Immature natural killer cell (primary cell): ENCODE measurements at regions not wholly inside any gene's neighbourhood (a gene's known extent, or its start where the extent isn't known, plus 50 kb on each side); places are given as distances from the start of the nearest gene placed in this dataset.
"Not testable (repeated sequence)": the region's sequence is repeated elsewhere in the genome, so short reads cannot be mapped to it uniquely, and the experiment has no call there.

Experiments
- DNase-seq, 3 donors: peaks; one replicate each; pipeline ENCODE4 v3.0.0; 2022; ENCODE audit warnings: mixed read lengths in 1 of 3
- H3K27ac Mint-ChIP-seq, 6 donors: one replicate each; pipeline ENCODE4 v1.8.0; 2020; ENCODE audit warnings: mixed read lengths in 6 of 6, mild to moderate bottlenecking in 5 of 6, inconsistent platforms in 4 of 6, moderate library complexity in 3 of 6
- H3K27me3 Mint-ChIP-seq, 3 donors: one replicate each; pipeline ENCODE4 v1.8.0; 2020 to 2021; ENCODE audit warnings: low read depth in 3 of 3, mild to moderate bottlenecking in 3 of 3, mixed read lengths in 3 of 3, moderate library complexity in 3 of 3, inconsistent platforms in 1 of 3
- H3K36me3 Mint-ChIP-seq, 3 donors: one replicate each; pipeline ENCODE4 v1.8.0; 2020; ENCODE audit warnings: mixed read lengths in 3 of 3, inconsistent platforms in 2 of 3, mild to moderate bottlenecking in 2 of 3
- H3K4me1 Mint-ChIP-seq, 2 donors: one replicate each; pipeline ENCODE4 v1.8.0; 2020; ENCODE audit warnings: inconsistent platforms in 2 of 2, mild to moderate bottlenecking in 2 of 2, mixed read lengths in 2 of 2, moderate library complexity in 1 of 2
- H3K4me3 Mint-ChIP-seq, 5 donors: one replicate each; pipeline ENCODE4 v1.8.0; 2020; ENCODE audit warnings: mild to moderate bottlenecking in 5 of 5, mixed read lengths in 5 of 5, inconsistent platforms in 3 of 5, moderate library complexity in 3 of 5
- H3K9me3 Mint-ChIP-seq, 6 donors: one replicate each; pipeline ENCODE4 v1.8.0; 2020; ENCODE audit warnings: mild to moderate bottlenecking in 6 of 6, mixed read lengths in 6 of 6, inconsistent platforms in 4 of 6, moderate library complexity in 3 of 6

DNA sequence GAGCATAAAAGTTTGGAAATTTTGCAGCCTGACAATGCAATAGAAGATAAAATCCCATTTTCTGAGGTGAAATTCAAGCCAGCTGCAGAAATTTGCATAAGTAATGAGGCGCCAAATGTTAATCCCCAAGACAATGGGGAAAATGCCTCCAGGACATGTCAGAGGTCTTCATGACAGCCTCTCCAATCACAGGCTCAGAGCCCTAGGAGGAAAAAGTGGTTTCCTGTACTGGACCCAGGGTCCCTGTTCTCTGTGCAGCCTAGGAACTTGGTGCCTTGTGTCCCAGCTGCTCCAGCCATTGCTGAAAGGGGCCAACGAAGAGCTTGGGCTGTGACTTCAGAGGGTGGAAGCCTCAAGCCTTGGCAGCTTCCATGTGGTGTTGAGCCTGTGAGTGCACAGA lies 1218.1 kb downstream of the GALC start:
- H3K27ac Mint-ChIP-seq = no peak overlapping the region
- peaks cover 0 to 5% (median 0%) of the 10 kb centered on the region in 3 donors for H3K27me3 Mint-ChIP-seq
- no peaks in the 10 kb centered on the region for H3K4me1 Mint-ChIP-seq
- no peak for DNase-seq
- no peak overlapping the region for H3K4me3 Mint-ChIP-seq
- peaks cover 5 to 45% (median 8%) of the 10 kb centered on the region in 6 donors for H3K9me3 Mint-ChIP-seq
- H3K36me3 Mint-ChIP-seq = peaks cover 0 to 3% (median 0%) of the 10 kb centered on the region in 3 donors

DNA sequence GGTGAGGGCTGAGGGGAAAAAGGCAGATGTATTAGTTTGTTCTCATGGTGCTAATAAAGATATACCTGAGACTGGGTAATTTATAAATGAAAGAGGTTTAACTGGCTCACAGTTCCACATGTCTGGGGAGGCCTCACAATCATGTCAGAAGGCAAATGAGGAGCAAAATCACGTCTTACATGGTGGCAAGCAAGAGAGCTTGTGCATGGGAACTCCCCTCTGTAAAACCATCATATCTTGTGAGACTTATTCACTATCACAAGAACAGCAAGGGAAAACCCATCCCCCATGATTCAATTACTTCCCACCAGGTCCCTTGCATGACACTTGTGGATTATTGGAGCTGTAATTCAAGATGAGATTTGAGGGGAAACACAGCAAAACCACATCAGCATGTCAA lies 1220.9 kb downstream of the GALC start:
- peaks cover 0 to 5% (median 0%) of the 10 kb centered on the region in 3 donors for H3K27me3 Mint-ChIP-seq
- no peak overlapping the region for H3K27ac Mint-ChIP-seq
- DNase-seq = no peak

DNA sequence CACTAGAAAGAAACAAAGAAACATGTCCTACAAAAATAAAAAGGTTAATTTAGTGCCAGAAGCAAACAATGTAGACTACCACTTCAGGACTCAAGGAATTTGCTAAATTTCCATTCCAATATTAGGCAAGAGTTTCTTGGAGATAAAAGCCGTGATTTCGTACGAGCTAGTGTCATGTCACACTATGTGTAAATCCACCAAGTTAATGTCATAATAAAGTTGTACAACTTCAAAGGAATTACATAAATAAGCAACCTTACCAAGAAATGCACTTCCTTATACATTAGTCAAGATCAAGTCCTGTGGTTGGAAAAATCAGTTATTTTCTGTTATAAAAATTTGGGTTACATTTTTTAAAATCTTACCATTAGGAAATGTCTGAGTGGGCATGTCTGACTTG lies 1222.8 kb downstream of the GALC start:
- no peak for DNase-seq

More for the DNA sequence above, 1220.9 kb downstream of the GALC start:
- H3K4me1 Mint-ChIP-seq = no peaks in the 10 kb centered on the region
- H3K36me3 Mint-ChIP-seq = peaks cover 0 to 3% (median 0%) of the 10 kb centered on the region in 3 donors
- no peak overlapping the region for H3K4me3 Mint-ChIP-seq
- H3K9me3 Mint-ChIP-seq = peaks cover 4 to 36% (median 7%) of the 10 kb centered on the region in 6 donors

DNA sequence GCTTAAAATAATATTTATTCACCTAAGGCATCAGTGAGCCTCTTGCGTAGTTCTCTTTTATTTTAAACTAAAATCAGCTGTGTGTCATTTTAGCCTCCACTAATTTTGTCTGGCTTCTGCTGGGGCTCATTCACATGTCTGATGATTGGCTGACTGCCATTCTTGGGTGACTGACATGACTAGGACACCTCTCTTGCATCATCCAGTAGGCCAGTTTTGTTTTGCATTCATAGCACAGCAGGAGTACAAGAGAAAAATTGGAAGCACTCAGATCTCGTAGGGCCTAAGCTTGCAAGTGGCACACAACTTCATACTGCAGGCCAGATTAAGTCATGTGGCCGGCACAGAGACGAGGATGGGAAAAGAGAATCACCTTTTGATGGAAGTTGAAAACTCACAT lies 1226.5 kb downstream of the GALC start:
- DNase-seq = no peak
- Mint-ChIP-seq H3K27me3 (peaks cover 0 to 3% (median 0%) of the 10 kb centered on the region in 3 donors), H3K4me1 (no peaks in the 10 kb centered on the region), H3K9me3 (peaks cover 4 to 30% (median 9%) of the 10 kb centered on the region in 6 donors), H3K36me3 (no peaks in the 10 kb centered on the region), H3K27ac (no peak overlapping the region), H3K4me3 (no peak overlapping the region)

More for the DNA sequence above, 1222.8 kb downstream of the GALC start:
- no peaks in the 10 kb centered on the region for H3K36me3 Mint-ChIP-seq
- H3K4me1 Mint-ChIP-seq = no peaks in the 10 kb centered on the region
- peaks cover 0 to 3% (median 0%) of the 10 kb centered on the region in 3 donors for H3K27me3 Mint-ChIP-seq
- H3K9me3 Mint-ChIP-seq = peaks cover 4 to 34% (median 13%) of the 10 kb centered on the region in 6 donors
- H3K27ac Mint-ChIP-seq = no peak overlapping the region
- no peak overlapping the region for H3K4me3 Mint-ChIP-seq

DNA sequence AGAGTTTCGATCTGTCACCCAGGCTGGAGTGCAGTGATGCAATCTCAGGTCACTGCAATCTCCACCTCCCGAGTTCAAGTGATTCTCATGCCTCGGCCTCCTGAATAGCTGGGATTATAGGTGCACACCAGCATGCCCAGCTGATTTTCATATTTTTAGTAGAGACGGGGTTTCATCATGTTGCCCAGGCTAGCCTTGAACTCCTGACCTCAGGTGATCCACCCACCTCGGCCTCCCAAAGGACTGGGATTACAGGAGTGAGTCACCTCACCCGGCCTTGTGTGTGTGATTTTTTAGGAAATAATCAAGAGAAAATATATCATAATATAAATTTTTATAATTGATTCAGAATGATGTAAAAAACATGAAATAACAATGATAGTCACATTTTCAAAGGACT lies 1231.4 kb downstream of the GALC start:
- Mint-ChIP-seq H3K4me1 (no peaks in the 10 kb centered on the region), H3K4me3 (no peak overlapping the region), H3K27ac (no peak overlapping the region), H3K27me3 (peaks cover 0 to 3% (median 2%) of the 10 kb centered on the region in 3 donors), H3K9me3 (peaks cover 5 to 36% (median 8%) of the 10 kb centered on the region in 6 donors), H3K36me3 (no peaks in the 10 kb centered on the region)
- DNase-seq = no peak

DNA sequence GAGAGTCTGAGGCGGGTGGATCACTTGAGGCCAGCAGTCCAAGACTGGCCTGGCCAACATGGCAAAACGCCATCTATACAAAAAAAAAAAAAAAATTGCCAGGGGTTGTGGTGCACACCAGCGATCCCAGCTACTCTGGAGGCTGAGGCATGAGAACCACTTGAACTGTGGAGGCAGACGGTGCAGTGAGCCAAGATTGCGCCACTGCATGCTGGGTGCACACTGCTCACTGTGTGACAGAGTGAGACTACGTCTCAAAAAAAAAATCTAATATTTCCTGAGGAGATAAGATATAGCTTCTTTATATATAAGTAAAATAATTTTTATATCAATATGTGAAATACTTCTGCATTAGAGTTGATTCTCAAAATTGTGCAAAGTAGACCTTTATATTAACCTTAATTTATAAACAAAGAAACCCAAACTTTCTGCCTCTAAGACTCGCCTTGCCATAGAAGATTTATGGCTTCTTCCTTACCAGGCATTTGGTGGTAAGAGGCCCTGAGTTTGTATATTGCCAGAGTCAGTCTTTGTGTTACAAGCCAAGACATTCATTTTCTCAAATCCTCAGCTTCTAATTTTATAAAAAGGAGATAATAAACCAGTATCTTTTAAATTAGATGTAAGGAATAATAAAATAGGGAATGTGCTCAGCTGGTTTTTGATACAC lies 1226.7 kb downstream of the FLRT2 start:
- Mint-ChIP-seq H3K27me3 (peaks cover 0 to 2% (median 2%) of the 10 kb centered on the region in 3 donors), H3K36me3 (peaks cover 0 to 4% (median 0%) of the 10 kb centered on the region in 3 donors), H3K27ac (no peak overlapping the region), H3K9me3 (peaks cover 15 to 38% (median 20%) of the 10 kb centered on the region in 6 donors), H3K4me3 (no peak overlapping the region), H3K4me1 (no peaks in the 10 kb centered on the region)
- DNase-seq = no peak

DNA sequence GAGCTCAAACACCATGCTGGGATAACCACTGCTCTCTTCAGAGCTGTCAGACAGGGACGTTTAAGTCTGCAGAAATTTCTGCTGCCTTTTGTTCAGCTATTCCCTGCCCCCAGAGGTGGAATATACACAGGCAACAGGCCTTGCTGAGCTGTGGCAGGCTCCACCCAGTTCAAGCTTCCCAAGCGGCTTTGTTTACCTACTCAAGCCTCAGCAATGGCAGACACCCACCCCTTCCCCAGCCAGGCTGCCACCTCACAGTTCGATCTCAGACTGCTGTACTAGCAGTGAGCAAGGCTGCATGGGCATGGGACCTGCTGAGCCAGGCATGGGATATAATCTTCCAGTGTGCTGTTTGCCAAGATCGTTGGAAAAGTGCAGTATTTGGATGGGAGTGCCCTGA lies 1220.5 kb downstream of the FLRT2 start:
- peaks cover 30 to 59% (median 37%) of the 10 kb centered on the region in 6 donors for H3K9me3 Mint-ChIP-seq
- not testable (repeated sequence) for H3K4me3 Mint-ChIP-seq, H3K27ac Mint-ChIP-seq, H3K36me3 Mint-ChIP-seq, H3K4me1 Mint-ChIP-seq, DNase-seq, H3K27me3 Mint-ChIP-seq

DNA sequence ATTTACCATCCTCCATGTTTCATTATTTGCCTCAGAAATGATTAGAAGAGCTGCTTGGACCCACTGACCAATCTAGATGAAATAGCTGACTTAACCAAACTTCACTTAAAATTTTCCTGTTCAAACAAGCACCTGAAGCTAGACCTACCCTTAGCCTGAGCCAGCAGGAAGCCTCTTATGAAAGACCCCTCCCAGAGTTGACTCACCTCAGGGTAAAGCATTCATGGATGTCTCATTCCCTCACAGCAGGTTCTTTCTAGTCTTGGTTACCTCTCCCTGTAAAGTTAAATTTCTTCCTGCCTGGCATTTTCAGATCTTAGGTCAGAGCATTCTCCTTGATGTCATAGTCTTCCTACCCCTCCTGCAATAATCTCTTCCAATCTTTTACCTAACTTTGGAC lies 1209.8 kb downstream of the FLRT2 start:
- H3K36me3 Mint-ChIP-seq = no peaks in the 10 kb centered on the region
- H3K27me3 Mint-ChIP-seq = no peaks in the 10 kb centered on the region
- no peak overlapping the region for H3K27ac Mint-ChIP-seq
- no peaks in the 10 kb centered on the region for H3K4me1 Mint-ChIP-seq
- no peak overlapping the region for H3K4me3 Mint-ChIP-seq
- peaks cover 0 to 21% (median 2%) of the 10 kb centered on the region in 6 donors for H3K9me3 Mint-ChIP-seq
- no peak for DNase-seq

DNA sequence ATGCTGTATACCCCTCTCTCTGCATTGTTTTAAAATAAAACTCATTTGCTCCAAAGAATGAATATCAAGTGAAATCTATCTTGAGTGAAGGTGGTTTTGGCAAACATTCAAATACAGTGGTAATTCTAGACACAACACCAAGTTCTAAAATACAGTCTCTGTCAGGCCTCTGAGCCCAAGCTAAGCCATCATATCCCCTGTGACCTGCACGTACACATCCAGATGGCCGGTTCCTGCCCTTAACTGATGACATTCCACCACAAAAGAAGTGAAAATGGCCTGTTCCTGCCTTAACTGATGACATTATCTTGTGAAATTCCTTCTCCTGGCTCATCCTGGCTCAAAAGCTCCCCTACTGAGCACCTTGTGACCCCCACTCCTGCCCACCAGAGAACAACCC lies 1201.5 kb downstream of the FLRT2 start:
- not testable (repeated sequence) for H3K27me3 Mint-ChIP-seq, H3K4me3 Mint-ChIP-seq, DNase-seq, H3K36me3 Mint-ChIP-seq, H3K4me1 Mint-ChIP-seq, H3K27ac Mint-ChIP-seq
- peaks cover 0 to 14% (median under 1%) of the 10 kb centered on the region in 6 donors for H3K9me3 Mint-ChIP-seq

DNA sequence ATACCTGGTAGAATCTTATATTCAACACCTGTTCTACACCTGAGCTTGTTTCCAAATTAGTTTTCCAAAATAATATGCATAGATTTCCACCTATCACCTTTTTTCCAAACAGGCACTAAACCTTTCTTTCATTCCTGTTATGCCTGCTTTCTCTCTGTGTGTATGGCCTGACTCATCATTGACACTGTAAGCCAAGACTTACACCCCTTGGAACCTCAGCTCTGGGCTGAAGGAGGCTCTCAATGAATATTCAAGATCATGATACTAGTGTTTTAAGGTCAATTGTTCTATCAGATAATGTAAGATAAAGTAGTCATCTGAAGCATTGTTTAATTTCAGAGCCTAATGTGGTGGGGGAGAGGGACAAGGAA lies 1193.3 kb downstream of the FLRT2 start:
- Mint-ChIP-seq H3K27ac (no peak overlapping the region), H3K4me1 (no peaks in the 10 kb centered on the region), H3K27me3 (no peaks in the 10 kb centered on the region), H3K4me3 (no peak overlapping the region), H3K36me3 (no peaks in the 10 kb centered on the region), H3K9me3 (peaks cover 0 to 39% (median 3%) of the 10 kb centered on the region in 6 donors)
- no peak for DNase-seq

DNA sequence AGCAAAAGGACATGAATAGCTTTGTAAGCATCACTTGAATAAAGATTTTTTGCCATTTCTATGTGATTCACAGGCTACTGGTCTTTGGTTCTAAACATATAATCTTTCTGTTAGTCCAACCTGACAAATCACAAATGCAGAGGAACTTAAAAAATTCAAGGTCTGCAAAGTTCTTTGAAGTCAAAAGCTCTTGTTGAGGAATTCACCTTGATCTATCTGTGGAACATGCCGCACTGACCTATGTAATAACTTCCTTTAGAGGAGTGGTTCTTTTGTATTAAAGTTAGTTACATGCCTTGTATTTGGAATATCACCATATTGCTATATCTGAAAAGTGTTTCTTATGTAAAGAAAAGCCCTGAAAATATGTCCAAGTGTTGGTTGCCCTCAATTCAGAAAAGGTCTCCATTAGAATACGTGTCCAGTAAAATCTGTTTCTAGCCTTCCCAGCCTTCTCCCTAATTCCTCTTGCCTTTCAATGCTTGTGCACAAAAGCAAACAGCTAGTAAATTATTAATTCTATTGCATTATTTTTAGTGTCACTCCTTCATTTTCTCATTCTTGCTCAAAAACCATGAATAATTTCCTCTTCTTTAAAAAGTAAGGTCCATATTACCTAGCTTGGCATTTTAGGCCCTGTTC lies 1192.8 kb downstream of the FLRT2 start:
- peaks cover 0 to 37% (median 3%) of the 10 kb centered on the region in 6 donors for H3K9me3 Mint-ChIP-seq
- no peaks in the 10 kb centered on the region for H3K36me3 Mint-ChIP-seq
- no peaks in the 10 kb centered on the region for H3K4me1 Mint-ChIP-seq
- no peak overlapping the region for H3K27ac Mint-ChIP-seq
- H3K27me3 Mint-ChIP-seq = no peaks in the 10 kb centered on the region
- no peak overlapping the region for H3K4me3 Mint-ChIP-seq
- DNase-seq = no peak

DNA sequence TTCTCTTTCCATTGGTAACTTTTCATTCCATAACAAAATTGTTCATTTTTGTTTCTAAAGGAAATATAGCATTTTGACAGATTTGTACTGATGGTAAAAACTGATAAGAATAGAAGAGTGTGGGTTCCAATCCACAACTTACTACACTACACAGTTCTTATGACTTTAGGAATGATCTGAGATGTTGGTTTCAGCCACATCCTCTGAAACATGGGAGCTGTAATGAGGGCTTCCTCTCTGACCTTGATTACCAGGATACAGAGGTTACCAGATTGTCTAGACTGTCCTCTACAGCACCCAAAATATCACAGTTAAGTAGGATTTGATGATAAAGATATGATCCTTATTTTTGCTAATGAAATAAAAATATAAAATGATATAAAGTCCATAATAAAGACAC lies 1184.6 kb downstream of the FLRT2 start:
- Mint-ChIP-seq H3K36me3 (no peaks in the 10 kb centered on the region), H3K9me3 (peaks cover 0 to 27% (median 3%) of the 10 kb centered on the region in 6 donors), H3K27me3 (peaks cover 0 to 2% (median 2%) of the 10 kb centered on the region in 3 donors), H3K4me1 (no peaks in the 10 kb centered on the region), H3K4me3 (no peak overlapping the region), H3K27ac (no peak overlapping the region)
- no peak for DNase-seq

DNA sequence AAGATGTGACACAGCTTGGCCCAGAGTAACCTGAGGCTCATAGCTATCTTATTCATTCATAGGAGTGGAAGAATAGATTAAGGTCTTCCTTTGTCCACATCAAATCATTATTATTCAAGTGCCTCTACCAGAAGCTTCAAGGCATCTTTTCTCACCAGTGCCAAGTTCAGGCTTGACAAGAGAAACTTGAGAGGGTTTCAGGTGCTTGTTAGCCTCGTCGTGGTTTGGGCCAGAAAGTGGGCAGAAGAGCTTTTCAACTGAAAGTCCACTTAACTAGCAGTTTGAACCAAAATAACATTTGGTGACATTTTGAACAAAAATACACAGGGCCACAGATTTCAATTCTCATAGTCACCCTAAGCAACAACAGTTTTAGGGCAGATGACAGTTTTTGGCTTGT lies 1184.2 kb downstream of the FLRT2 start:
- H3K36me3 Mint-ChIP-seq = no peaks in the 10 kb centered on the region
- no peak overlapping the region for H3K27ac Mint-ChIP-seq
- no peak for DNase-seq
- no peaks in the 10 kb centered on the region for H3K4me1 Mint-ChIP-seq
- H3K27me3 Mint-ChIP-seq = peaks cover 0 to 2% (median 2%) of the 10 kb centered on the region in 3 donors
- H3K4me3 Mint-ChIP-seq = no peak overlapping the region
- H3K9me3 Mint-ChIP-seq = peaks cover 0 to 27% (median 3%) of the 10 kb centered on the region in 6 donors

DNA sequence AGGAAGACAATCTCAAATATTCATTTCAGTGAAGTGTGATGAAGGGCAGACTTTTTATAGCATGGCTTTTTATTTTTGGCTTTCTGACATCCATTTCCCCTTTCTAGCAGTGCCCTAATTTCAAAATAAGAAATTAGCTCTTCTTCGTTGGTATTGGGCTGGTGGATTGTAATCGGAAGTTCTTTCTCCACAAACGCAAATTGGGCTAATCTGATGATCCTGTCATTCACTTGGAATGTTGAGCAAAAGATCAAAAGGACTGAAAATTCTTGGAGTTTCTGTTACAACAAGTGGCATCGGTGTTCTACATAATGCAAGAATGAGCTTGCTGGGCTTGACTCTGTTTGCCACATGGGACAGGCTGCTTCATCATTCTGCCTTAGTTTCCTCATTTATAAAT lies 1182.8 kb downstream of the FLRT2 start:
- H3K27me3 Mint-ChIP-seq = peaks cover 0 to 2% (median 2%) of the 10 kb centered on the region in 3 donors
- peaks cover 0 to 27% (median 4%) of the 10 kb centered on the region in 6 donors for H3K9me3 Mint-ChIP-seq
- no peak overlapping the region for H3K4me3 Mint-ChIP-seq
- H3K36me3 Mint-ChIP-seq = no peaks in the 10 kb centered on the region
- no peak for DNase-seq
- no peaks in the 10 kb centered on the region for H3K4me1 Mint-ChIP-seq
- no peak overlapping the region for H3K27ac Mint-ChIP-seq
